Stomach (tissue), 8 donors: ENCODE measurements at regions not wholly inside any gene's neighbourhood (a gene's known extent, or its start where the extent isn't known, plus 50 kb on each side); places are given as distances from the start of the nearest gene placed in this dataset.

Experiments used
- DNase-seq, 2 donors: peaks; one replicate each; pipeline versions ENCODE4 v3.0.0 to v3.0.0-alpha.2; 2013 to 2019
- H3K27ac ChIP-seq, 5 donors: fragments of 200-600 bp in 4 of 5; sonication (generic) in 4 of 5; one replicate each; pipeline ENCODE4 v1.5.1; 2013 to 2019; ENCODE audit warnings: mild to moderate bottlenecking in 1 of 5, moderate library complexity in 1 of 5
- H3K27me3 ChIP-seq, 3 donors: fragments of 200-600 bp; sonication (generic); one replicate each; pipeline ENCODE4 v1.5.1; 2017 to 2019; ENCODE audit warnings: mixed run types in 1 of 3
- H3K36me3 ChIP-seq, 4 donors: fragments of 200-600 bp; sonication (generic); 1 replicate in 3 of 4; 2 replicates in 1 of 4; pipeline ENCODE4 v1.5.1; 2016 to 2019
- H3K4me1 ChIP-seq, 4 donors: fragments of 200-600 bp; sonication (generic); one replicate each; pipeline ENCODE4 v1.5.1; 2016 to 2019
- H3K4me3 ChIP-seq, 4 donors: fragments of 200-600 bp; sonication (generic) in 3 of 4; one replicate each; pipeline ENCODE4 v1.5.1; 2016 to 2019; ENCODE audit warnings: mild to moderate bottlenecking in 1 of 4
- H3K9me3 ChIP-seq, 4 donors: fragments of 200-600 bp; sonication (generic); one replicate each; pipeline ENCODE4 v1.5.1; 2016 to 2019
- CTCF ChIP-seq, 7 experiments: fragments of 450-650 bp in 4 of 7; fragments of 200-600 bp in 3 of 7; sonication (generic) in 3 of 7; IDR thresholded peaks; one replicate each; pipeline ENCODE4 v1.5.1; 2016 to 2019; ENCODE audit warnings: antibody characterized with exemption in 7 of 7, control low read depth in 2 of 7, mild to moderate bottlenecking in 1 of 7
- EP300 ChIP-seq: sonication (generic); formaldehyde crosslinking; IDR thresholded peaks from one replicate; pipeline ENCODE4 v1.6.1; 2017; ENCODE audit warnings: antibody characterized with exemption
- POLR2A ChIP-seq, 4 donors: fragments of 450-650 bp; IDR thresholded peaks; one replicate each; pipeline ENCODE4 v1.6.1; 2016; ENCODE audit warnings: antibody characterized with exemption in 4 of 4, control low read depth in 2 of 4, mild to moderate bottlenecking in 1 of 4, moderate library complexity in 1 of 4
- POLR2AphosphoS5 ChIP-seq, 3 donors: sonication (generic); formaldehyde crosslinking; IDR thresholded peaks; one replicate each; pipeline ENCODE4 v1.6.1; 2016; ENCODE audit warnings: antibody characterized with exemption in 3 of 3
- WGBS, 5 donors: extraction: QIAGEN DNeasy Blood & Tissue Kit in 3 of 5; methylation state at CpG; one replicate each; pipeline versions ENCODE4 v1.1.5 to v1.1.7; 2013 to 2018; 5-methylcytosine and 5-hydroxymethylcytosine counted together
- intact Hi-C: fragments of 100-400 bp; cut with DNase I; formaldehyde crosslinking; loops from one replicate; pipeline ENCODE4 v1.15.1; 2023; ENCODE audit warnings: low total_unique reads
- donor health status: healthy with polysubstance abuse.
- donor health status: Bipolar disorder and iron deficiency.
- donor health status: healthy.

GRCh38 chr1:56442290-56442877 is 137.0 kb downstream of the PLPP3 start:
- H3K27me3 ChIP-seq: no peaks in the 10 kb centered on the region
- H3K4me3 ChIP-seq: no peak overlapping the region
- no peak for DNase-seq
- H3K36me3 ChIP-seq: no peaks in the 10 kb centered on the region
- peaks cover 0 to 16% (median 7%) of the 10 kb centered on the region in 4 donors for H3K4me1 ChIP-seq
- intact Hi-C loops: no loop called here
- H3K27ac ChIP-seq: no peak overlapping the region
- 85 to 100% (median 93%) methylated on average over 2 of the region's 2 CpGs for WGBS, 5 donors
- no peak for TF ChIP-seq POLR2AphosphoS5 (IDR thresholded peaks at IDR 0.05)
- TF ChIP-seq POLR2A (IDR thresholded peaks at IDR 0.05): no peak
- no peak for TF ChIP-seq EP300
- no peak for TF ChIP-seq CTCF (IDR thresholded peaks at IDR 0.05)
- H3K9me3 ChIP-seq: no peaks in the 10 kb centered on the region

- no peak for TF ChIP-seq POLR2A (IDR thresholded peaks at IDR 0.05)
- TF ChIP-seq CTCF (IDR thresholded peaks at IDR 0.05): no peak
- no peak for TF ChIP-seq EP300
- TF ChIP-seq POLR2AphosphoS5 (IDR thresholded peaks at IDR 0.05): no peak
- no peaks in the 10 kb centered on the region for H3K36me3 ChIP-seq
- no peak overlapping the region for H3K27ac ChIP-seq
- 87 to 98% (median 90%) methylated on average over 3 of the region's 3 CpGs for WGBS, 5 donors
- intact Hi-C loops: no loop called here
- DNase-seq: no peak
- no peaks in the 10 kb centered on the region for H3K9me3 ChIP-seq
- H3K4me3 ChIP-seq: no peak overlapping the region
- H3K4me1 ChIP-seq: peaks cover 0 to 8% (median 3%) of the 10 kb centered on the region in 4 donors
- no peaks in the 10 kb centered on the region for H3K27me3 ChIP-seq
Measured at GRCh38 chr1:56441601-56442000, 137.8 kb downstream of the PLPP3 start.

GRCh38 chr1:56439610-56440264 is 139.6 kb downstream of the PLPP3 start:
- no peak for DNase-seq
- Histone ChIP-seq H3K4me3 (no peak overlapping the region), H3K27me3 (no peaks in the 10 kb centered on the region), H3K27ac (peak overlapping the region in 1 of 5 donors; percentile 10), H3K4me1 (peaks cover 0 to 15% (median 5%) of the 10 kb centered on the region in 4 donors), H3K9me3 (no peaks in the 10 kb centered on the region), H3K36me3 (no peaks in the 10 kb centered on the region)
- WGBS, 5 donors: 16 to 26% (median 22%) methylated on average over 4 of the region's 4 CpGs
- intact Hi-C loops: no loop called here
- TF ChIP-seq POLR2AphosphoS5 (IDR thresholded peaks at IDR 0.05): no peak
- no peak for TF ChIP-seq EP300
- no peak for TF ChIP-seq CTCF (IDR thresholded peaks at IDR 0.05)
- TF ChIP-seq POLR2A (IDR thresholded peaks at IDR 0.05): no peak

- no peak for DNase-seq
- Histone ChIP-seq H3K4me1 (peaks cover under 1 to 22% (median 8%) of the 10 kb centered on the region in 4 donors), H3K27me3 (no peaks in the 10 kb centered on the region), H3K9me3 (no peaks in the 10 kb centered on the region), H3K36me3 (no peaks in the 10 kb centered on the region), H3K27ac (no peak overlapping the region), H3K4me3 (no peak overlapping the region)
- no peak for TF ChIP-seq POLR2A (IDR thresholded peaks at IDR 0.05)
- no peak for TF ChIP-seq CTCF (IDR thresholded peaks at IDR 0.05)
- TF ChIP-seq EP300: no peak
- WGBS, 5 donors: 88 to 93% (median 90%) methylated on average over 3 to 4 of the region's 4 CpGs
- intact Hi-C loops: no loop called here
Measured at GRCh38 chr1:56438901-56439551, 140.3 kb downstream of the PLPP3 start.
